HG03565 (cell line): ENCODE measurements at regions not wholly inside any gene's neighbourhood (a gene's known extent, or its start where the extent isn't known, plus 50 kb on each side); places are given as distances from the start of the nearest gene placed in this dataset.

Source experiments
- ATAC-seq: cut with Tn5 transposase; IDR thresholded peaks from one replicate; pipeline ENCODE4 v1.9.1; 2021; ENCODE audit warnings: mild to moderate bottlenecking, moderate library complexity; ENCODE audit not compliant: unreplicated experiment

GRCh38 chr1:38242506-38242905 lies 195.9 kb upstream of the POU3F1 start:
- ATAC-seq = no peak

DNA sequence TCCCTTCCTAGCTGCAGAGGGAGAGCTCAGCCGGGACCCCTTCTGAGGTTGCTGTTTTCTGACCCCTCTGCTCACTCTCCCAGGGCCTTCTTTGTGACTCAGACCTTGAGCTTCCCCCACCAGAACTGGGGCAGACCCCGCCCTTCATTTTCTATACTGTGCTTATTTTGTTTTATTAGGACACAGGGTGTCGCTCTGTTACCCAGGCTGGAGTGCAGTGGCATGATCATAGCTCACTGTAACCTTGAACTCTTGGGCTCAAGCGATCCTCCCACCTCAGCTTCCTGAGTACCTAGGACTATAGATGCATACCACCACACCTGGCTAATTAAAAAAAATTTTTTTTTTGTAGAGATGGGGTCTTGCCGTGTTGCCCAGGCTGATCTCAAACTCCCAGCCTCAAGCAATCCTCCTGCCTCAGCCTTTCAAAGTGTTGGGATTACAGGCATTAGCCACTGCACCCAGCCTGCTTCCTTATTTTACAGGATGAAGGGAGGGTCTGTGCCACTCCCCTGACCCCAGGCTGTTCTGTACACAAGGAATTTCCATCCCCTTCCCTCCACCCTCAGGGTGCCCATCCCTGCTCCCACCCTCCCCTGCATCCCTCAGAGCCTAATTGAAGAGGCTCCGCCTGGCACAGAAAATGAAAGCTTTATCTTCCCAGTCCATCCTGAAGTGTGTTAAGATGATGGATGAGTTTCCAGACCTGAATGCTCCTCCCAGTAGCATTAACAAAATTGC lies 195.2 kb upstream of the POU3F1 start:
- no peak for ATAC-seq

DNA sequence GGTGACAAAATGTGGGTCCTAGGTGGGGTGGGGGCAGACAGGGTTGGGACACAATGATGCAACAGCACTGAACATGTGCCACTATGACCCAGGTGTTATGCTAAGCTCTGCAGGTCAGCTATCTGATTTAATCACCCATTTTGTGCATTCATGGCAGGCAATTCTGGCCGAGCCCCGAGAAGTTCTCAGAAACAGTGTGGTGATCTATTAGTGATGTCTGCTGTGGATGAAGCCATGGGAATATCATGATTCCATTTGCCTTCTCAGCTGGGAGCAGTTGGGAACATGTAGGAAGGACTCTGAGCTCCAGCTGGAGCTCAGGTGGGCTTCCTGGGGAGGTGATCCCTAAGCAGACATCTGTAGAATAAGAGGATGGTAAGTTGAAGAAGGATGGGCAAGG lies 194.0 kb upstream of the POU3F1 start:
- no peak for ATAC-seq

DNA sequence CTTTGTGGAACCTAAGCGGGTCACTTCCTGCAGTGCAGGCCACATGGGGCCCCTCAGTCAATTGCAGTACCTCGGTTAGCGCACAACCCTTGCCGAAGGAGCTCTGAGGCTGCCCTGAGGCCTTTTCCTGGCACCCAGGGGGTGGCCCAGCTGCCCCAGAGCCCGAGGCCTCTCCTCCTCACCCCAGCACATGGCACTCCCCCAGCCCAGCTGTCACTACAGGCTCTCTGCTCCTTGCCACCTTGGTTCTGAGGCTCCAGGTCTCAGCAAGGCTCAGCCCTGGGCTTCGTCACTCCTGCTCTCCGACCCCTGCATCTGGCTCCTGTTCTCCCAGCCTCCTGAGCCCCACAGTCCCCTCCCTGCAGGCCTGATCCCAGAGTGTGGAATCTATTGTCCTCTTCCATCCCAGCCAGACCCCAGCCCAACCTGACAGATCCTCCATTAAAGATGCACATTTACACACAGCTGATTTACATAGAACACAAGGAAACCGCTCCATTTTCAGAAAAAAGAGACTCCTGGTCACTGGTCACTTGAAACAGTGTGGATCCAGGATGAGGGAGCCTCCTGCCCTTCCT lies 192.8 kb upstream of the POU3F1 start:
- ATAC-seq = no peak

GRCh38 chr1:38238294-38238693 lies 191.7 kb upstream of the POU3F1 start:
- ATAC-seq = no peak

GRCh38 chr1:38235705-38236104 lies 189.1 kb upstream of the POU3F1 start:
- no peak for ATAC-seq

- no peak for ATAC-seq
These were observed 185.3 kb upstream of the POU3F1 start for GRCh38 chr1:38231941-38232340.

DNA sequence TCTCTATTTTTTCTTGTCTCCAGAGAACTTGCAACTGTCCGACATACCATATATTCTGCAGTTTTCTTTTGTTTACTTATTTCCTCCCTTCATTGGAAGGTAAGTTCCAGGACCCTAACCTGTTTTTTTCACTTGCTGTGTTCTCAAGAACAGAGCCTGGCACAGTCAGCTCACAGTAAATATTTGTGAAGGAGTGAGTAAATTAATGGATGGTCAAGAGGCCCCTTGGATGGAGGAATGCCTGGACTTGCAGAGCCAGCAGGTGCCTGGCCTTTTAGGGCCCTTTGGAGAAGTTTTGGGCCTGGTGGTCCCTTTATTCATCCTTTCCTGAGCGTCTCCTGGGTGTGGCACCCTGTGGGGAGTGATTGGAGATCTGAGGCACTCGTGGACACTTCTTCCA lies 182.1 kb upstream of the POU3F1 start:
- no peak for ATAC-seq

DNA sequence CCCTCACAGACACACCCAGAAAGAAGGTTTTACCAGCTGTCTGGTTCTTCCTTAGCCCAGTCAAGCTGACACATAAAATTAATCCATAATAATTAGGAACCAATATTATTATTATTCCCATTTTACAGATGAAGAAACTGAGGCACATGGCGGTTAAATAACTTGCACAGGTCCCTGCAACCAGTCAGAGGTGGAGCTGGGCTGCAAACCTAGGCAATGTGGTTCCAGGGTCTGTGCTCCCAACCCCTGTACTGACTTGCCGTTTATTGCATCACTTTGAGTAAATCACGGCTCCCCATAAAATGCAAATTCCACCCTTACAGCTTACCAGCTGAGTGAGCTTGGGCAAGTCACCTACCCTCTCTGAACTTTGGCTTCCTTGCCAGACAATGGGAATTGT lies 179.2 kb upstream of the POU3F1 start:
- no peak for ATAC-seq

DNA sequence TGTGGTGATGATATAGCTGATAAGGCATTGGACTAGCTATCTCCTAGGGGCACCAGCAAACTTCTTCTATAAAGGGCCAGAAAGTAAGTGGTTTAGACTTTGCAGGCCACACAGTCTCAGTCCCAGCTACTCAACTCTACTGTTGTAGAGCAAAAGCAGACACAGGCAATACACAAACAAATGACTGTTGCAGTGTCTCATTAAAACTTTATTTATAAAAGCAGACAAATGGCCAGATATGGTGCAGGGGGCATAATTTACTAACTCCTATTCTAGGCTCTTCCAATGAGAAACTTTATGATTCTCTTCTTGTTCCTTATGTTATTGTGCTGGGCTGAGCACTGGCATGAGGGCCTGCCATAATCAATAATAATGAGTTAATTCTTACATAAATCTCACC lies 176.8 kb upstream of the POU3F1 start:
- ATAC-seq = no peak

DNA sequence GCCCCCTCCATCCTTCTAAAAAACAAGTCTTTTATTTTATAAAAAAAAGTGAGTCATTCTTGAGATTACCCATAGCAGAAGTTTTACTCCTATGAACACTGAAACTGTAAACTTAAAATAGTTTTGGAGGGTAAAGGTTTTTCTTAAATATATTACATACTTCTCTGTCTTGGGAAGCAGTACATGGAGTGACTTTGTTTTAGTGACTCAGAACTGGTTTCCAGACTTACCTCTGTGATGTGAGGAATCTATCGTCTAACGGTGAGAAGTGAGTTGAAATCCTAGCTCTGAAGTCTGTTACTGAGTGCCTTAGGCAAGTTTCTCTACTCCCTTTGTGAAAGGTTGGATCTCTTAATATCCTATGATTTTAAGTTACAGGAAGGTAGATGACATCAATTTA lies 176.3 kb upstream of the POU3F1 start:
- no peak for ATAC-seq

DNA sequence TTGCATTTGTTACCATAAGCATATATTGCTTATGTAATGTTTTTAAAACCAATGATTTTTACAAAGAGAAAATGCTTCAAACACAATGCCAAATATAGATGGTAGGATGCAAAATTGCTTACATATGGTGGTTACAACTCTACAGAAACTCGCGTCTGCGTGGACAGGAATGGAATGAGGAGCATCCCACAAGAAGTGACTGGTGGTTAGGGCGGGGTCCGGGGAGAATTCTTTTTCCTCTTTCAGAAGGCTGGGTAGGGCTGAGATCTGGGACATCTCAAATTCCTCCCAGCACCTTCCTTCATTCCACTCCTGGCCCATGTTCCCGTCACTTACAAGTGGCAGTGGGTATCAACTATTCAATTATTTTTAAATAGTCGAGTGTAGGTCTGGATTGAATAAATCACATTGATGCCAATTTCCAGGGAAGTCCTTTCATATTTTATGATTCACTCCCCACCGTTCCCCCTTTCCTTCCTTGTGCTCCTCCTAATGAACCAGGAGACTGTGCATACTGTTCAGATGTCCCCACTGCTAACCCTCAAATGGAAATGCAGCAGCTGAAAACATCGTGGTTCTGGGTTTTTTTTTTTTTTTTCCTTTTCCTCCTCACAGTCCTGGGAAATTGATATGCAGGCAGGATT lies 174.5 kb upstream of the POU3F1 start:
- ATAC-seq = no peak

DNA sequence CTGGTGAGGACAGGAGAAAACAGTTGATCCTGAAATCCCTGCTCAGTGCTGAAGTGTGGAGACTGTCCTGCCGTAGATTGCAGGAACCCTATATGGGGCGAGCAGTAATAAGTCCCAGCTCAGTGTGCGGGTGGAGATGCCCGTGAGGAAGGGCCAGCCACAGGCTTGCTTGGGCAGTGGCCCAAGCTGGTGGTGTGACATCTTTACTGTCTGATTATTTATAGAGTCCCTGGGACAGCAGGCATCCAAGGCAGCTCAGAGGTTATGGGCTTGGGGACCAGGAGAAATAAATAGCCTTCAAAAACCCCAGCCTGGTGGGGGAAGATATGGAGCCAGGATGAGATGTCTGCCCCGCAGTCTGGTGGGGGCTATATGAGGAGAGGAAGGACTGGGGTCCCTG lies 170.7 kb upstream of the POU3F1 start:
- no peak for ATAC-seq

DNA sequence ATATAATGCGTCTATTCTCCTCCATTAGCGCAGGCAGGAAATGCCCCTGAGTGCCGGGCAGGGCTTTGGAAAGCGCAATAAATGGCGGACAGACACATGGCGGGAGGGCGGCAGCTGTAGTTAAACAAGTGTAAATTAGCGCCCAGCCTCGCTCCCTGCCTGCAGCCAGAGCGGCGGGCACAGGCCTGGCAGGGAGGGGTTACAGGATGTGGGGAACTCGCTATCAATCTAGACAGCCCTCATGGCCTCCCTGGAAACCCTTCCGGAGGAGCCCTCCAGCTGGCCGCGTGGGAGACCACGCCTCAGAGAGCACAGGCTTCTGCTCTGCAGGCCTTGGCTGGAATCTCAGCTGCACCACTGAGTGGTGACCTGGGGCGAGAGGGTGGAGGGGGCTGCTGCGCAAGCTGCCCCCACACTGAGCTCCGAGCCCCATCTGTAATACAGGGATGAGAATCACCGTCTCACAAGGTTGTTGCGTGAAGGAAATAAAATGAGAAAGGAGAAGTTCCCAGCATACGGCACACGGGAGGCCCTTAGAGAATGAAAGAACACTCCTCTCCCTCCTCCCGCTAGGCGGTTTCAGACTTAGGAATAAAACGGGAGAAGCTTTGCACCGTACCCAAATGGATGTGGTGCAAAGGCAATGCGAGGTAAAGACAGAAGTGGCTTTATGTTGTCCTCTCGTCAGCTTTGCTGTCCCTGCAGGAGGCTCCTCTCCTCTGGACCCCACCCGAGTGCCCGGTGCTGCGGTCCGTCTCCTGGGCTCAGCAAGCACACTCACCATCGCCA lies 167.2 kb upstream of the POU3F1 start:
- no peak for ATAC-seq

GRCh38 chr1:38210895-38211177 lies 164.2 kb upstream of the POU3F1 start:
- ATAC-seq = no peak

- ATAC-seq = no peak
These were observed 163.7 kb upstream of the POU3F1 start for GRCh38 chr1:38210021-38210894.

- ATAC-seq = no peak
These were observed 162.4 kb upstream of the POU3F1 start for GRCh38 chr1:38208716-38209632.

DNA sequence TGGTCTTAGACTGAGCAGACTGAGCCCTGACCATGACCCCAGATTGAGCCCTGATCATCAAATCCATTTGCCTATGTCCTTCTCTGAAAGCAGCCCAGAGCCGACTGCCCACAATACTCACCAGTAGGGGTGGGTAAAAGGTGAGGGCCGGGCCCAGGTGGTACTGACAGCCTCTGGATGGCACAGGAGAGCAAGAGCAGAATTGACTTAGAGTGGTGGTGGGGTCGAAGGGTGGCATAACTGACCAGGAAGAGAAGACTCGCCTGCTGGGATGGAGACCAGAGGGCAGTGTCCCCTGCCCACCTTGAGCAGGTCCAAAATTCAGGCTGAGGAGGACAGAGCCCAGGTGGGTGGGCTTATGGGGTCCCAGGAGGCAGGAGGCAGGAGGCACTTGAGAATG lies 161.3 kb upstream of the POU3F1 start:
- ATAC-seq = no peak

GRCh38 chr1:38207275-38207674 lies 160.7 kb upstream of the POU3F1 start:
- no peak for ATAC-seq

DNA sequence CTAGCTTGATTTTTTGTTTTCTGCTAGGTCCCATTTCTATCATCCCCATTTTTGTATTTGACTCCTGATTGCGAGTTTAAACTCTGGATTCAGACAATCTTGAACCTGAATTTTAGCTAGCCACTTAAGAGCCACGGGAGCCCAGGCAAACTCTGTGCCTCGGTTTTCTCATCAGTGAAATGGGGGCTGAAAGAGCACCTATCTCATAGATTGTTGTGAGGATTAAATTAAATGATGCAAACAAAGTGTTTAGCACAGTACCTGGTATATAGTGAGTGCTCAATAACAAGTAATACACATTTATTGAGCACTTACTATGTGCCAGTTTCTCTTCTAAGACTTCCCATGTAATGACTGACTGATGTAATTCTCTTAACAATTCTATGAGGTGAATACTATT lies 158.1 kb upstream of the POU3F1 start:
- ATAC-seq = no peak
